ENCODE measurements at regions not wholly inside any gene's neighbourhood (a gene's known extent, or its start where the extent isn't known, plus 50 kb on each side); places are given as distances from the start of the nearest gene placed in this dataset.

DNA sequence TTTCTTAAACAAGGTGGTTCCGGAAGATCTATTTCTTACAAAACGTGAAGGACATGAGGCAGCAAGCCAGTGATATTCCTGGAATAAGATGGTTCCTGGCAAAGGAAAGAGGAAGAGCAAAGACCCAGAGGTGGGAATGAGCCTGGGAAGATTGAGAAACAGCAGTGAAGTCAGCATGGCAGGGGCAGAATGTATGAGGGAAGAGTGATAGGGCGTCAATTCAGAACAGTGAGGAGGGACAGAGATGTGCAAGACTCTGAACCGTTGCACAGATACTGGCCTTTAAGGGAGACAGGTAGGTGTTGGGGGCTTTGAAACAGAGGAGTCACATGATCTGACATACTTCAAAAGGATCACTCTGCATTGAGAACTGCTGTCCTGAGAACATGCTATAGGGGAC is 338.3 kb downstream of the CBLN4 start:
- TF ChIP-seq, protein P1, sequence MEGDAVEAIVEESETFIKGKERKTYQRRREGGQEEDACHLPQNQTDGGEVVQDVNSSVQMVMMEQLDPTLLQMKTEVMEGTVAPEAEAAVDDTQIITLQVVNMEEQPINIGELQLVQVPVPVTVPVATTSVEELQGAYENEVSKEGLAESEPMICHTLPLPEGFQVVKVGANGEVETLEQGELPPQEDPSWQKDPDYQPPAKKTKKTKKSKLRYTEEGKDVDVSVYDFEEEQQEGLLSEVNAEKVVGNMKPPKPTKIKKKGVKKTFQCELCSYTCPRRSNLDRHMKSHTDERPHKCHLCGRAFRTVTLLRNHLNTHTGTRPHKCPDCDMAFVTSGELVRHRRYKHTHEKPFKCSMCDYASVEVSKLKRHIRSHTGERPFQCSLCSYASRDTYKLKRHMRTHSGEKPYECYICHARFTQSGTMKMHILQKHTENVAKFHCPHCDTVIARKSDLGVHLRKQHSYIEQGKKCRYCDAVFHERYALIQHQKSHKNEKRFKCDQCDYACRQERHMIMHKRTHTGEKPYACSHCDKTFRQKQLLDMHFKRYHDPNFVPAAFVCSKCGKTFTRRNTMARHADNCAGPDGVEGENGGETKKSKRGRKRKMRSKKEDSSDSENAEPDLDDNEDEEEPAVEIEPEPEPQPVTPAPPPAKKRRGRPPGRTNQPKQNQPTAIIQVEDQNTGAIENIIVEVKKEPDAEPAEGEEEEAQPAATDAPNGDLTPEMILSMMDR (IDR thresholded peaks at IDR 0.05), result no peak
- no peak for DNase-seq (ENCODE audit: low spot score)
- Histone ChIP-seq H3K27ac (no peak overlapping the region), H3K4me3 (no peak overlapping the region)

DNA sequence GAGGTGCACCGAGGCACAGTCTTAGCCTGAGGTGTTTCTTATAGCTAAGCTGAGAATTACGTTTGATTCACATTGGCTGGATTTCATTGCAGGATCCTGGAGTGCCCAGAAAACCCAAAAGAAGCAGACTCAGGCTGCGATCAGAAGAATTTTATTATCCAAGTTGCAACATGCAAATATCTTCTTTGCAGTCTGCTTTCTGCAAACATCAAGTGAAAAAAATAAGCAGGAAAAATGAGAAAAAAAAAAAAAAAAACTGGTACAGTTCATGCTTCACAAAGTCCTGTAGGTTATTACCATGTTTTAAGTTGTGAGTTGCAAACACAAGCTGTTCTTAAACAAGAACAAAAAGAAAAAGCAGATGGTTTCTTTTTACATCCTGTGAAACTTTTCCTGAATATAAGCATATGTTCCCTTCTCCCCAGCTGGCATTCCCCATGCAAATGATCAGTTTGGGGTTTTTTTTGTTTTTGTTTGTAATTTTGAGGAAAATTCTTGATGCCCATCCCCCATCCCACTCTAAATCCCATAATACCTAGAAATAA is 349.0 kb downstream of the CBLN4 start:
- TF ChIP-seq, protein P1 (IDR thresholded peaks at IDR 0.05), result no peak
- Histone ChIP-seq H3K4me3 (no peak overlapping the region), H3K27ac (no peak overlapping the region)
- no peak for DNase-seq (ENCODE audit: low spot score)

DNA sequence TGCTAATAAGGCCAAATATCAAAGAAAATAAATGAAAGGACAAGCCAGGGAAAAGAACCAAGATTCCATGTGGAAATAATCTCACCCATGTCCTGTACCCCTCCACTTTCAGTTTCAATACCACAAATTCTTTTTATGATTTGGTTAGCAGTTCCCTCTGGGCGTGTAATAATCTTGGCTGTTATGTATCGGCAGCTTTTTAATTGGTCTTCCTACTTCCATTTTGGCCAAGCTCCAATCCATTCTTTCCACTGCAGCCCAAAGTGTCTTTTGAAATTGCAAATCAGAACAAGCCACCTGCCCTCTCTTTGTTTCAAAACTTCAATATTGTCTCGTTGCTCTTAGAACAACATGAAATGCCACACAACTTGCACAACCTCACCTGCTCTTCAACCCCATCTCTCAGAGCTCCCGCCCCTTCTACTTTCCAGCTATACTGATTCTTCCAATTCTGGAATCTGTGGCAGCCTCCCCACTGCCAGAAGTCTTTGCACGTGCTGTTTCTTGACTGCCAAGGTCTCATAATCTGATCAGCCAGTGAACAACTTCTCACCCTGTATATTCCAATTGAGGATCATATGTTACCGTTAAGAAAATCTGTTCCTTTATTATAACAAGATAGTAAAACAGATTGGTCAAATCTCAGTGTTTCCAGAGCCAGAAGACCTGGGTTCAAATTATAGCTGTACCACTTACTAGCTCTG is 354.5 kb downstream of the CBLN4 start:
- no peak overlapping the region for H3K4me3 ChIP-seq
- no peak overlapping the region for H3K27ac ChIP-seq
- no peak for DNase-seq (ENCODE audit: low spot score)
- TF ChIP-seq, protein P1 (IDR thresholded peaks at IDR 0.05), result no peak

DNA sequence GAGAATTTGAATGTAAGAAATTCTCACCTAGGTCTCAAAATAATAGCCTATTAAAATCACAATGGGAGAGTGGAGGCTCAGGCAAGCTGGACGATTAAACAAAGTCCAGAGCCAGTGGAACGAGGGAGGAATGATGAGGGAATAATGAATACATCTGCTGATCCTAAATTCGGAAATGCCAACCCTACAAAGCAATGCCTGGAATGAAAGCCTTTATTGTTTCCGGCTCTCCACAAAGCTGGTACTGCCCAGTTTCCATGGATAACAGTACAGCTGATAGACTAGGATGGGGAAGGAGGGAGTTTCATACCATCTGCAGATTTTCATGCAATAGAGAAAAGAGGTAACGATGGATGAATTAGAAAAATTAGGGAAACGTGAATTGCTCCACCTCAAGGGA is 356.1 kb downstream of the CBLN4 start:
- TF ChIP-seq, protein P1 (IDR thresholded peaks at IDR 0.05), result no peak
- no peak overlapping the region for H3K27ac ChIP-seq
- H3K4me3 ChIP-seq, result no peak overlapping the region
- DNase-seq (ENCODE audit: low spot score), result no peak

DNA sequence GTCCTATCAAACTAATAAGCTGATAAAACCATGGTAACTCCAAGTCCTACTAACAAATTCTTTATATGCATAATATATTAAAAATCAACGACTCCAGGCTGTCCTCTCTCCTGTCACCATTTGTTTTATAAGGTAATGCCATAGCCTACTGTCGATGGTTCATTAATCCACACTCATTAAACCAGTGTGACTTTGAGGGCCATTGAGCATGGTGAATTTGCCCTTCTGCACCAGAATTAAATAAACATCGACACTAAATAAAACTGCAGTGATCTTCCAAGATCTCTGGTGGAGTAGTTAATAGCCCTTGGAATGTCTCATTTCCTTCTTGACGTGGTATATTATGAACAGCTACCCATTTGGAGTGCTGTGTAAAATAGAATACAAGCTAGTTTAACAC is 358.5 kb downstream of the CBLN4 start:
- H3K27ac ChIP-seq, result no peak overlapping the region
- DNase-seq (ENCODE audit: low spot score), result no peak
- TF ChIP-seq, protein P1 (IDR thresholded peaks at IDR 0.05), result no peak
- H3K4me3 ChIP-seq, result no peak overlapping the region

DNA sequence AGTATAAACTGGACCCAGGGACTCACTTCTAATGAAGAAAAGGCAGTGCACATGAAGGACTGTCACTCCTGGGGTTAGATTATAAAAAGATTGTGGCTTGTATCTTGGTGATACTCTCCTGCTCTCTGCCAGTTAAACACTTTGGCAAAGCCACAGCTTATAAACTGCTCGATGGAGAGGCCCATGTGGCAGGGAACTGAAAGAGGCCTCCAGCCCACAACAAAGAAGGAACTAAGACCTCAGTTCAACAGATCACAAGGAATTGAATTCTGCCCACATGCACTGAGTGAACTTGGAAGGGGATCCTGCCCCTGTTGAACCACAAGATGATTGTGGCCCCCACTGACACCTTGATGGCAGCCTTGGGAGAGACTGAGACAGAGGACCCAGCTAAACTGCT is 363.8 kb downstream of the CBLN4 start:
- H3K4me3 ChIP-seq, result no peak overlapping the region
- DNase-seq (ENCODE audit: low spot score), result no peak
- TF ChIP-seq, protein P1 (IDR thresholded peaks at IDR 0.05), result no peak
- H3K27ac ChIP-seq, result no peak overlapping the region

DNA sequence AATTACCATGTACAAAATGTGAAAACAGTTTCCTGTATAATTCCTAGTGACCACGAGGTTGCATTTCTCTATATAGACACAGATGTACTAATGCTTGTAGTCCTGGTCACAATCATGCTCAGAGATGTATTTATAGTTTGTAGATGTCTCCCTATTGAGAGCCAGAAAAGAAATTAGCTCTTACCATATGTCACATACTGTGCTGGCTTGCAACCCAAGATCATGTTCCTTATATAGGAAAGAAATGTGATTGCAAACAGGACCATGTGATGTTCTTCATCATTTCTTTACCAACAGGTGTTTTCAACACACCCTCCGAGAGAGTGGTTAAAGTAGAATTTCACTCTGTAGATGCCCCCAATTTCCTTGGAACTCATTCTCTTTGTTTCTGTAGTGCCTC is 369.4 kb downstream of the CBLN4 start:
- H3K4me3 ChIP-seq, result no peak overlapping the region
- TF ChIP-seq, protein P1 (IDR thresholded peaks at IDR 0.05), result no peak
- no peak overlapping the region for H3K27ac ChIP-seq
- DNase-seq (ENCODE audit: low spot score), result no peak
